Ishikawa (cell line): ENCODE measurements at regions not wholly inside any gene's neighbourhood (a gene's known extent, or its start where the extent isn't known, plus 50 kb on each side); places are given as distances from the start of the nearest gene placed in this dataset.

Experiments
- CEBPB ChIP-seq: IDR thresholded peaks from 2 replicates; pipeline ENCODE4 v1.6.1; 2012
- CREB1 ChIP-seq: IDR thresholded peaks from 2 replicates; pipeline ENCODE4 v1.6.1; 2012; ENCODE audit warnings: low read depth
- EP300 ChIP-seq: IDR thresholded peaks from 2 replicates; pipeline ENCODE4 v1.6.1; 2012; ENCODE audit warnings: borderline replicate concordance
- FOXM1 ChIP-seq: IDR thresholded peaks from 2 replicates; pipeline ENCODE4 v1.6.1; 2012; ENCODE audit warnings: low read depth, borderline replicate concordance
- MAX ChIP-seq: IDR thresholded peaks from 2 replicates; pipeline ENCODE4 v1.6.1; 2012
- NFIC ChIP-seq: IDR thresholded peaks from 2 replicates; pipeline ENCODE4 v1.6.1; 2012
- RAD21 ChIP-seq: IDR thresholded peaks from 2 replicates; pipeline ENCODE4 v1.6.1; 2012; ENCODE audit warnings: low read depth
- REST ChIP-seq: IDR thresholded peaks from 2 replicates; pipeline ENCODE4 v1.6.1; 2012; ENCODE audit warnings: low read depth, mild to moderate bottlenecking
- TAF1 ChIP-seq: IDR thresholded peaks from 2 replicates; pipeline ENCODE4 v1.6.1; 2012; ENCODE audit warnings: low read depth, mild to moderate bottlenecking
- TCF12 ChIP-seq: IDR thresholded peaks from 2 replicates; pipeline ENCODE4 v1.6.1; 2012; ENCODE audit warnings: low read depth
- TEAD4 ChIP-seq: IDR thresholded peaks from 2 replicates; pipeline ENCODE4 v1.6.1; 2012
- YY1 ChIP-seq: IDR thresholded peaks from 2 replicates; pipeline ENCODE4 v1.6.1; 2012; ENCODE audit warnings: low read depth
- ZBTB7A ChIP-seq: IDR thresholded peaks from 2 replicates; pipeline ENCODE4 v1.6.1; 2012; ENCODE audit warnings: low read depth
- TF ChIP-seq, protein P1 (sequence below): IDR thresholded peaks from 2 replicates; pipeline ENCODE4 v1.6.1; 2012

GRCh38 chr9:28808042-28808441 lies 1234.8 kb upstream of the C9orf72 start:
- TF ChIP-seq MAX (no peak), ZBTB7A (no peak), FOXM1 (no peak), YY1 (no peak), EP300 (no peak), TAF1 (no peak), TEAD4 (no peak), REST (no peak), CREB1 (no peak), CEBPB (no peak), TCF12 (no peak), RAD21 (no peak), NFIC (no peak)
- TF ChIP-seq, protein P1, sequence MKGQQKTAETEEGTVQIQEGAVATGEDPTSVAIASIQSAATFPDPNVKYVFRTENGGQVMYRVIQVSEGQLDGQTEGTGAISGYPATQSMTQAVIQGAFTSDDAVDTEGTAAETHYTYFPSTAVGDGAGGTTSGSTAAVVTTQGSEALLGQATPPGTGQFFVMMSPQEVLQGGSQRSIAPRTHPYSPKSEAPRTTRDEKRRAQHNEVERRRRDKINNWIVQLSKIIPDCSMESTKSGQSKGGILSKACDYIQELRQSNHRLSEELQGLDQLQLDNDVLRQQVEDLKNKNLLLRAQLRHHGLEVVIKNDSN, result no peak
